22Rv1 (cell line): ENCODE measurements at regions not wholly inside any gene's neighbourhood (a gene's known extent, or its start where the extent isn't known, plus 50 kb on each side); places are given as distances from the start of the nearest gene placed in this dataset.

ENCODE experiments used
- H3K27ac ChIP-seq: fragments of 450-650 bp; 2 replicates; pipeline ENCODE4 v1.5.1; 2017
- ZFX ChIP-seq: fragments of 450-650 bp; IDR thresholded peaks from 2 replicates; pipeline ENCODE4 v1.6.1; 2017; ENCODE audit warnings: antibody characterized with exemption, borderline replicate concordance
- TF ChIP-seq, protein P1 (sequence below): fragments of 450-650 bp; IDR thresholded peaks from 2 replicates; pipeline ENCODE4 v1.5.1; 2017; ENCODE audit warnings: mild to moderate bottlenecking

DNA sequence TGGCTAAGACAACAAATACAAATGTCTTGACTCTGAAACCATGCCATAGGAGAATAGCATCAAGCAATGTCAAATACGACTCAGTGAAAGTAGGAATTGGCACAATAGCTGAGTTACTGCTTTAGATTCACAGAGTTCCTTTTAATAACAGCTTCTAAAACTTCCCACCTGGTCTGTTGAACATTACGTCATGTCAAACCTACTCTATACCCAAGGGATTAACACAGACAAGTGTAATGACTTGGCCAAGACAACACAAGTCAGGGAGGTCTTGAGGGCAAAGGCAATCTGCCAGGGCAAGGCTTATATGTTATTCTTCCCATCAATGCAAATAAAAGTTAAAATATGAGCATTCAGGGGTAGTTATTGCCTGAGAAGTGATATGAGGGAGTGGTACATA lies 265.1 kb upstream of the PRDM1 start:
- no peak for TF ChIP-seq ZFX
- TF ChIP-seq, protein P1, sequence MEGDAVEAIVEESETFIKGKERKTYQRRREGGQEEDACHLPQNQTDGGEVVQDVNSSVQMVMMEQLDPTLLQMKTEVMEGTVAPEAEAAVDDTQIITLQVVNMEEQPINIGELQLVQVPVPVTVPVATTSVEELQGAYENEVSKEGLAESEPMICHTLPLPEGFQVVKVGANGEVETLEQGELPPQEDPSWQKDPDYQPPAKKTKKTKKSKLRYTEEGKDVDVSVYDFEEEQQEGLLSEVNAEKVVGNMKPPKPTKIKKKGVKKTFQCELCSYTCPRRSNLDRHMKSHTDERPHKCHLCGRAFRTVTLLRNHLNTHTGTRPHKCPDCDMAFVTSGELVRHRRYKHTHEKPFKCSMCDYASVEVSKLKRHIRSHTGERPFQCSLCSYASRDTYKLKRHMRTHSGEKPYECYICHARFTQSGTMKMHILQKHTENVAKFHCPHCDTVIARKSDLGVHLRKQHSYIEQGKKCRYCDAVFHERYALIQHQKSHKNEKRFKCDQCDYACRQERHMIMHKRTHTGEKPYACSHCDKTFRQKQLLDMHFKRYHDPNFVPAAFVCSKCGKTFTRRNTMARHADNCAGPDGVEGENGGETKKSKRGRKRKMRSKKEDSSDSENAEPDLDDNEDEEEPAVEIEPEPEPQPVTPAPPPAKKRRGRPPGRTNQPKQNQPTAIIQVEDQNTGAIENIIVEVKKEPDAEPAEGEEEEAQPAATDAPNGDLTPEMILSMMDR: no peak
- no peak overlapping the region for H3K27ac ChIP-seq

GRCh38 chr6:105819745-105820144 lies 266.4 kb upstream of the PRDM1 start:
- TF ChIP-seq ZFX: no peak
- TF ChIP-seq, protein P1: no peak

DNA sequence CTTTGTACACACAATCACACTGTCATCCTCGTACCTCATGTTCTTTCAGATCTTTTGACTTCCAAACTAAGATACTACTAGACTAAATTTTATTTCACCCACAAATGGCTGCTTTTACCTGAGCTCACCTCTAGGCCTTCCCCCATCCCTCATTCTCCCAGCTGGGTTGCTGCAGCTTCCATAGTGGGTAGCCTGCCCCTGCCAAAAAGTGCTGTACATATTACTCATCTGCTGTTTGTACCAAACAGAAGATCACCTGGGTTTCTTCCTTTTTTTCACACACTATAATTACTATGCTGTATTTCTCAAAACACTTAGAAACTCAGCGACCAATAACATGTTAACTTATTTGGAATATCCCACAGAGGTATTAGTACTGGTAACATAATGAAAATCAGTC lies 267.6 kb upstream of the PRDM1 start:
- no peak overlapping the region for H3K27ac ChIP-seq

More at GRCh38 chr6:105819745-105820144, 266.4 kb upstream of the PRDM1 start:
- no peak overlapping the region for H3K27ac ChIP-seq

DNA sequence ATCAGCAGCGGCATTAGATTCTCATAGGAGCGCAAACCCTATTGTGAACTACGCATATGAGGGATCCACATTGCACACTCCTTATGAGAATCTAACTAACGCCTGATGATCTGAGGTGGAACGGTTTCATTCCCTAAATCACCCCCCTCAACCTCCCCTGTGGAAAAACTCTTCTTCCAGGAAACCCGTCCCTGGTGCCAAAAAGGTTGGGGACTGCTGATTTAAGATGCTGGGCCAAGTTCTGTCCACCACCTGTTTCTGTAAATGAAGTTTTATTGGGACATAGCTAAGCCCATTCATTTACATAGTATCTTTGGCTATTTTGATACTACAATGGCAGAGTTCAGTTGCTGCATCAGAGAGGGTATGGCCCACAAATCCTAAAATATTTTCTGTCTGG lies 268.2 kb upstream of the PRDM1 start:
- no peak for TF ChIP-seq ZFX
- TF ChIP-seq, protein P1: no peak
- no peak overlapping the region for H3K27ac ChIP-seq

More for the DNA sequence above, 267.6 kb upstream of the PRDM1 start:
- TF ChIP-seq ZFX: no peak
- TF ChIP-seq, protein P1: no peak

GRCh38 chr6:105817370-105817769 lies 268.8 kb upstream of the PRDM1 start:
- TF ChIP-seq, protein P1: no peak
- no peak for TF ChIP-seq ZFX
- no peak overlapping the region for H3K27ac ChIP-seq

- no peak overlapping the region for H3K27ac ChIP-seq
- no peak for TF ChIP-seq ZFX
- TF ChIP-seq, protein P1: no peak
Measured at GRCh38 chr6:105816847-105817246, 269.3 kb upstream of the PRDM1 start.

GRCh38 chr6:105815661-105816555 lies 270.2 kb upstream of the PRDM1 start:
- no peak for TF ChIP-seq ZFX
- no peak overlapping the region for H3K27ac ChIP-seq
